K562 (cell line): ENCODE measurements at regions not wholly inside any gene's neighbourhood (a gene's known extent, or its start where the extent isn't known, plus 50 kb on each side); places are given as distances from the start of the nearest gene placed in this dataset.

Experiments used
- ATAC-seq: fragments of 200-7000 bp; cut with Tn5 transposase; 3 replicates; pipeline ENCODE4 v1.9.1; 2020; ENCODE audit warnings: moderate library complexity
- BruUV-seq: library from RNA; stranded (reverse); fragments of 400-500 nt; replicated peaks from 2 replicates; lab custom pipeline; 2021; lab: Mats Ljungman, UMichigan
- CTCF ChIA-PET: fragments of 300-600 bp; formaldehyde crosslinking; extraction: SDS; loops from one replicate; lab custom pipeline; 2021; ENCODE audit warnings: low intra/inter-chr PET ratio; lab: Yijun Ruan, JAX
- POLR2A ChIA-PET: fragments of 300-600, 350-650 bp; sonication (Branson Sonifier 250); formaldehyde crosslinking; extraction: SDS; loops from one replicate; lab custom pipeline; 2021; ENCODE audit warnings: antibody characterized with exemption, inconsistent platforms; lab: Yijun Ruan, JAX
- DNase-seq, 4 experiments: peaks; one replicate each; pipeline versions ENCODE4 v3.0.0 to v3.0.0-alpha.2; 2011 to 2018; ENCODE audit warnings: low spot score in 3 of 4, mixed read lengths in 3 of 4; ENCODE audit errors: extremely low read depth in 1 of 4
- FAIRE-seq: peaks from 2 replicates; lab custom pipeline; 2011; peaks lifted over from hg19 to GRCh38; lab: Jason Lieb, UNC
- H2AFZ ChIP-seq: 2 replicates; pipeline ENCODE4 v1.6.0; 2011; ENCODE audit warnings: low read depth, low read length, control low read depth, inconsistent platforms
- H3K27ac ChIP-seq: fragments of 200-600 bp; 3 replicates; pipeline ENCODE4 v1.8.0; 2011; ENCODE audit warnings: low read depth, mild to moderate bottlenecking, control low read depth, inconsistent platforms, low read length, moderate library complexity, mixed read lengths; ENCODE audit errors: extremely low read depth
- H3K27me3 ChIP-seq, 2 experiments: fragments of 300-600 bp in 1 of 2; 2 replicates in 1 of 2; 3 replicates in 1 of 2; pipeline versions ENCODE4 v1.6.0 to v1.8.0; 2011; ENCODE audit warnings: inconsistent platforms in 2 of 2, low read length in 2 of 2, mild to moderate bottlenecking in 1 of 2, mixed read lengths in 1 of 2, moderate library complexity in 1 of 2; ENCODE audit not compliant: control insufficient read depth in 2 of 2, insufficient read depth in 2 of 2
- H3K36me3 ChIP-seq: fragments of 300-600 bp; 3 replicates; pipeline ENCODE4 v1.8.0; 2011; ENCODE audit warnings: mild to moderate bottlenecking, low read length, inconsistent platforms; ENCODE audit not compliant: control insufficient read depth, insufficient read depth
- H3K4me1 ChIP-seq, 2 experiments: fragments of 200-600 bp in 1 of 2; replicated peaks in 1 of 2; 2 replicates in 1 of 2; 3 replicates in 1 of 2; pipeline versions ENCODE4 v1.5.1 to v1.8.0; 2011; ENCODE audit warnings: inconsistent platforms in 2 of 2, low read length in 2 of 2, mild to moderate bottlenecking in 1 of 2, mixed read lengths in 1 of 2, moderate library complexity in 1 of 2; ENCODE audit not compliant: control insufficient read depth in 2 of 2, insufficient read depth in 2 of 2
- H3K4me2 ChIP-seq: 2 replicates; pipeline ENCODE4 v1.6.1; 2011; ENCODE audit warnings: low read length, control low read depth, inconsistent platforms, mixed read lengths; ENCODE audit not compliant: insufficient read depth
- H3K4me3 ChIP-seq: fragments of 200-600 bp; sonication (generic), shearing (Covaris generic); 2 replicates; pipeline ENCODE4 v1.5.1; 2016; ENCODE audit warnings: control low read depth, inconsistent platforms
- H3K79me2 ChIP-seq: fragments of 200-600 bp; 3 replicates; pipeline ENCODE4 v1.8.0; 2011; ENCODE audit warnings: low read length, inconsistent platforms; ENCODE audit not compliant: control insufficient read depth, insufficient read depth
- H3K9ac ChIP-seq, 2 experiments: 2 replicates each; pipeline versions ENCODE4 v1.6.0 to v1.6.1; 2011; ENCODE audit warnings: low read depth in 2 of 2, low read length in 2 of 2, control low read depth in 1 of 2, inconsistent platforms in 1 of 2, mild to moderate bottlenecking in 1 of 2, mixed read lengths in 1 of 2; ENCODE audit not compliant: insufficient read depth in 1 of 2
- H3K9me1 ChIP-seq: one replicate; pipeline ENCODE4 v1.6.0; 2011; ENCODE audit warnings: inconsistent platforms, mild to moderate bottlenecking, low read length, moderate library complexity; ENCODE audit not compliant: control insufficient read depth, insufficient read depth
- H3K9me3 ChIP-seq: replicated peaks from 2 replicates; pipeline ENCODE4 v1.5.1; 2011; ENCODE audit warnings: low read depth, low read length, inconsistent platforms; ENCODE audit not compliant: control insufficient read depth, insufficient read depth
- H4K20me1 ChIP-seq: replicated peaks from 2 replicates; pipeline ENCODE4 v1.6.1; 2011; ENCODE audit warnings: low read length, inconsistent platforms, mixed read lengths; ENCODE audit not compliant: control insufficient read depth, insufficient read depth
- AFF4 ChIP-seq: sonication (generic); formaldehyde crosslinking; IDR thresholded peaks from 2 replicates; pipeline ENCODE4 v1.8.0; 2023; ENCODE audit warnings: mild to moderate bottlenecking, missing genetic modification reagents
- FOXA3 ChIP-seq, 2 experiments: fragments of 450-650 bp in 1 of 2; sonication (generic) in 1 of 2; formaldehyde crosslinking; IDR thresholded peaks in 1 of 2; conservative IDR thresholded peaks in 1 of 2; 2 replicates each; pipeline versions ENCODE4 v1.4.0 to v1.8.0; 2020 to 2022; ENCODE audit warnings: mild to moderate bottlenecking in 2 of 2, missing genetic modification reagents in 1 of 2
- MCM5 ChIP-seq: fragments of 450-650 bp; IDR thresholded peaks from 2 replicates; pipeline ENCODE4 v1.6.1; 2016; ENCODE audit warnings: low read depth
- PCBP2 ChIP-seq: fragments of 200-400 bp; formaldehyde crosslinking; IDR thresholded peaks from 2 replicates; pipeline ENCODE4 v1.6.1; 2018; ENCODE audit warnings: low read length, low read depth, mild to moderate bottlenecking, moderate library complexity; ENCODE audit not compliant: poor library complexity, severe bottlenecking
- PHTF2 ChIP-seq: fragments of 250-450 bp; sonication (Bioruptor Pico); IDR thresholded peaks from 2 replicates; pipeline ENCODE4 v1.5.0; 2021; ENCODE audit warnings: mild to moderate bottlenecking
- RAD51 ChIP-seq: fragments of 450-650 bp; IDR thresholded peaks from 2 replicates; pipeline ENCODE4 v1.7.1; 2016; ENCODE audit warnings: low read depth, mild to moderate bottlenecking, borderline replicate concordance
- U2AF2 ChIP-seq: fragments of 200-400 bp; formaldehyde crosslinking; optimal IDR thresholded peaks from 2 replicates; pipeline ENCODE3; 2017; ENCODE audit warnings: low read depth, mild to moderate bottlenecking, low read length
- ZBTB17 ChIP-seq: fragments of 450-650 bp; formaldehyde crosslinking; IDR thresholded peaks from 2 replicates; pipeline ENCODE4 v1.4.0; 2020; ENCODE audit warnings: mild to moderate bottlenecking
- ZBTB33 ChIP-seq: sonication (generic); formaldehyde crosslinking; IDR thresholded peaks from 2 replicates; pipeline ENCODE4 v1.8.1; 2023; ENCODE audit warnings: mild to moderate bottlenecking, missing genetic modification reagents
- ZNF263 ChIP-seq: sonication (generic); formaldehyde crosslinking; IDR thresholded peaks from 2 replicates; pipeline ENCODE4 v1.8.0; 2022; ENCODE audit warnings: mild to moderate bottlenecking, missing genetic modification reagents, borderline replicate concordance
- ZNF717 ChIP-seq: fragments of 250-450 bp; sonication (Bioruptor Pico); IDR thresholded peaks from 2 replicates; pipeline ENCODE4 v1.5.0; 2021
- WGBS: fragments of 100-300 bp; shearing (Covaris generic); methylation state at CpG from one replicate; pipeline ENCODE4 v1.1.6; 2016; ENCODE audit warnings: low coverage, mixed read lengths; ENCODE audit not compliant: insufficient coverage; ENCODE audit errors: missing lambda C conversion rate; 5-methylcytosine and 5-hydroxymethylcytosine counted together
- in situ Hi-C: fragments of 300-500 bp; cut with MboI; formaldehyde crosslinking; loops from 4 replicates; pipeline ENCODE4 v1.15.0; 2018; ENCODE audit warnings: inconsistent platforms, mixed read lengths
- intact Hi-C: fragments of 100-400 bp; cut with micrococcal nuclease; formaldehyde crosslinking; loops from 2 replicates; pipeline ENCODE4 v1.14.2; 2022
- TF ChIP-seq, protein P1 (sequence below), 2 experiments: fragments of 200-800 bp in 1 of 2; sonication (Bioruptor generic) in 1 of 2; sonication (generic) in 1 of 2; formaldehyde crosslinking in 1 of 2; IDR thresholded peaks in 1 of 2; conservative IDR thresholded peaks in 1 of 2; 2 replicates each; pipeline versions ENCODE4 v1.5.0 to v1.6.1; 2016 to 2020; ENCODE audit warnings: missing compliant biosample characterization in 1 of 2, missing genetic modification characterization in 1 of 2, missing genetic modification reagents in 1 of 2
- TF ChIP-seq, protein P2 (sequence below), 3 experiments: fragments of 200-800 bp in 1 of 3; sonication (Bioruptor generic) in 1 of 3; sonication (generic) in 1 of 3; formaldehyde crosslinking in 1 of 3; IDR thresholded peaks; 2 replicates each; pipeline versions ENCODE4 v1.6.1 to v1.8.0; 2016 to 2022; ENCODE audit warnings: mild to moderate bottlenecking in 2 of 3, missing compliant biosample characterization in 2 of 3, missing genetic modification characterization in 2 of 3, missing genetic modification reagents in 1 of 3

GRCh38 chr4:19366916-19367315 lies 884.8 kb upstream of the SLIT2 start:
- intact Hi-C loops = no loop called here
- in situ Hi-C loops = no loop called here
- Histone ChIP-seq H3K36me3 (no peaks in the 10 kb centered on the region), H3K4me1 (no peaks in the 10 kb centered on the region), H3K9me3 (no peaks in the 10 kb centered on the region), H3K9me1 (no peaks in the 10 kb centered on the region), H3K27me3 (no peaks in the 10 kb centered on the region), H3K4me3 (no peak overlapping the region), H3K9ac (no peak overlapping the region), H3K4me2 (no peak overlapping the region), H3K27ac (no peak overlapping the region), H3K79me2 (no peaks in the 10 kb centered on the region), H2AFZ (no peak overlapping the region), H4K20me1 (no peaks in the 10 kb centered on the region)
- DNase-seq (no peak), ATAC-seq (no peak), FAIRE-seq (no peak)
- POLR2A ChIA-PET = no interaction called here
- no peak for TF ChIP-seq PHTF2
- no peak for TF ChIP-seq AFF4 (CRISPR knock-in tag)
- TF ChIP-seq FOXA3 (CRISPR knock-in tag; conservative IDR thresholded peaks at IDR 0.05 in 1 of 2, IDR thresholded peaks at IDR 0.05 in 1 of 2) = no peak
- TF ChIP-seq ZBTB17 (CRISPR knock-in tag) = no peak
- TF ChIP-seq ZNF263 = no peak
- TF ChIP-seq ZBTB33 (CRISPR knock-in tag) = no peak
- no peak for TF ChIP-seq U2AF2
- TF ChIP-seq, protein P1, sequence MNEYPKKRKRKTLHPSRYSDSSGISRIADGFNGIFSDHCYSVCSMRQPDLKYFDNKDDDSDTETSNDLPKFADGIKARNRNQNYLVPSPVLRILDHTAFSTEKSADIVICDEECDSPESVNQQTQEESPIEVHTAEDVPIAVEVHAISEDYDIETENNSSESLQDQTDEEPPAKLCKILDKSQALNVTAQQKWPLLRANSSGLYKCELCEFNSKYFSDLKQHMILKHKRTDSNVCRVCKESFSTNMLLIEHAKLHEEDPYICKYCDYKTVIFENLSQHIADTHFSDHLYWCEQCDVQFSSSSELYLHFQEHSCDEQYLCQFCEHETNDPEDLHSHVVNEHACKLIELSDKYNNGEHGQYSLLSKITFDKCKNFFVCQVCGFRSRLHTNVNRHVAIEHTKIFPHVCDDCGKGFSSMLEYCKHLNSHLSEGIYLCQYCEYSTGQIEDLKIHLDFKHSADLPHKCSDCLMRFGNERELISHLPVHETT (CRISPR knock-in tag; conservative IDR thresholded peaks at IDR 0.05 in 1 of 2, IDR thresholded peaks at IDR 0.05 in 1 of 2) = no peak
- TF ChIP-seq RAD51 = no peak
- TF ChIP-seq, protein P2, sequence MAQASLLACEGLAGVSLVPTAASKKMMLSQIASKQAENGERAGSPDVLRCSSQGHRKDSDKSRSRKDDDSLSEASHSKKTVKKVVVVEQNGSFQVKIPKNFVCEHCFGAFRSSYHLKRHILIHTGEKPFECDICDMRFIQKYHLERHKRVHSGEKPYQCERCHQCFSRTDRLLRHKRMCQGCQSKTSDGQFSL (CRISPR knock-in tag; IDR thresholded peaks at IDR 0.05) = no peak
- TF ChIP-seq, protein P2 (tag; IDR thresholded peaks at IDR 0.05) = no peak
- no peak for TF ChIP-seq ZNF717 (CRISPR knock-in tag)
- no peak for TF ChIP-seq MCM5
- TF ChIP-seq PCBP2 = no peak
- no TSS peak for BruUV-seq
- 8% methylated on average over 2 of the region's 2 CpGs for WGBS
- CTCF ChIA-PET = no interaction called here
